ENCODE measurements at regions not wholly inside any gene's neighbourhood (a gene's known extent, or its start where the extent isn't known, plus 50 kb on each side); places are given as distances from the start of the nearest gene placed in this dataset.

DNA sequence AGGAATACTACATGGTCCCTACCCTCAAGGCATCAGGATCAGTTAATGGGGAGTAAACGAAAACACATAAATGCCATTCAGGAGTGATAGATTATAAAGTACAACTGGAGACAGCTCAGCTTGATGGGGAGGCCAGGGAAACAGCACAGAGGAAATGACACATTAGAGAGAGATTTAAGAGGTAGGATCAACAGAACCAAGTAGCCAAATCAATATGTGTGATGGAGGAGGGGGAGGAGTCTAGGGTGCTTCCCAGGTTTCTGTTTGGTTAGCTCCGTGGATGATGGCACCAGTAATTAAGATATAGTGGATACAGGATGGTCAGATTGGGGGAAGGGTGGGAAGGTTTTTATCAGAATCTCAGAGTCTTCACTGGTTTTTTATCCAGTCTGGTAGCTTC is 229.5 kb upstream of the ROPN1 start:
- Histone ChIP-seq H3K4me1 (ENCODE audit: insufficient read depth, low read length, poor library complexity, severe bottlenecking) (no peaks in the 10 kb centered on the region), H3K9me3 (ENCODE audit: low read length) (no peaks in the 10 kb centered on the region), H2AFZ (ENCODE audit: low read length) (no peak overlapping the region), H3K36me3 (ENCODE audit: insufficient read depth, low read length) (no peaks in the 10 kb centered on the region), H3K9me2 (ENCODE audit: insufficient read depth, low read length) (no peaks in the 10 kb centered on the region), H3K4me2 (ENCODE audit: low read length) (no peak overlapping the region), H3K27ac (ENCODE audit: low read depth, low read length, poor library complexity, severe bottlenecking) (no peak overlapping the region), H4K20me1 (ENCODE audit: insufficient read depth, low read length) (no peaks in the 10 kb centered on the region), H3K79me2 (ENCODE audit: insufficient read depth, low read depth, low read length) (no peaks in the 10 kb centered on the region), H3K4me3 (ENCODE audit: low read depth, low read length, poor library complexity, severe bottlenecking) (no peak overlapping the region)
- ChIA-PET POLR2A (interaction anchor here (0.6 kb wide), 1 partner anchor 45 kb away, joined by 3 read pairs; no protein-coding TSS in a partner anchor), CTCF (ENCODE audit: unreplicated experiment) (no interaction called here)
- no peak for DNase-seq (ENCODE audit: low spot score)
- BruUV-seq (replicated peaks): no TSS peak
- intact Hi-C loops (cut with micrococcal nuclease; ENCODE audit: unreplicated experiment): no loop called here
- TF ChIP-seq, protein P1, sequence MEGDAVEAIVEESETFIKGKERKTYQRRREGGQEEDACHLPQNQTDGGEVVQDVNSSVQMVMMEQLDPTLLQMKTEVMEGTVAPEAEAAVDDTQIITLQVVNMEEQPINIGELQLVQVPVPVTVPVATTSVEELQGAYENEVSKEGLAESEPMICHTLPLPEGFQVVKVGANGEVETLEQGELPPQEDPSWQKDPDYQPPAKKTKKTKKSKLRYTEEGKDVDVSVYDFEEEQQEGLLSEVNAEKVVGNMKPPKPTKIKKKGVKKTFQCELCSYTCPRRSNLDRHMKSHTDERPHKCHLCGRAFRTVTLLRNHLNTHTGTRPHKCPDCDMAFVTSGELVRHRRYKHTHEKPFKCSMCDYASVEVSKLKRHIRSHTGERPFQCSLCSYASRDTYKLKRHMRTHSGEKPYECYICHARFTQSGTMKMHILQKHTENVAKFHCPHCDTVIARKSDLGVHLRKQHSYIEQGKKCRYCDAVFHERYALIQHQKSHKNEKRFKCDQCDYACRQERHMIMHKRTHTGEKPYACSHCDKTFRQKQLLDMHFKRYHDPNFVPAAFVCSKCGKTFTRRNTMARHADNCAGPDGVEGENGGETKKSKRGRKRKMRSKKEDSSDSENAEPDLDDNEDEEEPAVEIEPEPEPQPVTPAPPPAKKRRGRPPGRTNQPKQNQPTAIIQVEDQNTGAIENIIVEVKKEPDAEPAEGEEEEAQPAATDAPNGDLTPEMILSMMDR (conservative IDR thresholded peaks at IDR 0.05; ENCODE audit: low read length): no peak
- no peak for TF ChIP-seq EZH2phosphoT487 (IDR thresholded peaks at IDR 0.05; ENCODE audit: borderline replicate concordance, low read depth, low read length)

DNA sequence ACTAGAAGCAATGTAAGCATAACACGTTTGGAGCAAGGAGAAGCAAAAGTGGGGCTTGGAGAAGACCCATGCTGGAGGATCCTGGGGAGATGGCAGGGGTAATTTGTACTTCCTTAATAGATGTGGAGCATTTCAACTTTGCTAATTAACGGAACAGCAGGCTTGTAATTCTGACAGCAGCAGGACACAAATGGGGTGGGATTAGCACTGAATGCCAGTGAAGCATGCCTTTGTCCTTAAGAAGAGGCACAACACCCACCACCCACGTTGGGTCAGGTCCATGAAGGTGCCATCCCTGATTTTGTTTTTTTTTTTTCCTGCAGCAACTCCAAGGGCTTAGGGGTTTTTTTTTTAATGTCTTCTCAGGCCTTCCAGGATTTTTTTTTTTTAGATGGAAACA is 231.9 kb upstream of the ROPN1 start:
- Histone ChIP-seq H3K9me3 (ENCODE audit: low read length) (no peaks in the 10 kb centered on the region), H3K9me2 (ENCODE audit: insufficient read depth, low read length) (no peaks in the 10 kb centered on the region), H4K20me1 (ENCODE audit: insufficient read depth, low read length) (no peaks in the 10 kb centered on the region), H3K4me1 (ENCODE audit: insufficient read depth, low read length, poor library complexity, severe bottlenecking) (no peaks in the 10 kb centered on the region), H3K27ac (ENCODE audit: low read depth, low read length, poor library complexity, severe bottlenecking) (no peak overlapping the region), H3K36me3 (ENCODE audit: insufficient read depth, low read length) (no peaks in the 10 kb centered on the region), H2AFZ (ENCODE audit: low read length) (no peak overlapping the region), H3K4me3 (ENCODE audit: low read depth, low read length, poor library complexity, severe bottlenecking) (no peak overlapping the region), H3K79me2 (ENCODE audit: insufficient read depth, low read depth, low read length) (no peaks in the 10 kb centered on the region), H3K4me2 (ENCODE audit: low read length) (no peak overlapping the region)
- no TSS peak for BruUV-seq (replicated peaks)
- intact Hi-C loops (cut with micrococcal nuclease; ENCODE audit: unreplicated experiment): no loop called here
- DNase-seq (ENCODE audit: low spot score): no peak
- ChIA-PET CTCF (ENCODE audit: unreplicated experiment) (no interaction called here), POLR2A (no interaction called here)
- no peak for TF ChIP-seq EZH2phosphoT487 (IDR thresholded peaks at IDR 0.05; ENCODE audit: borderline replicate concordance, low read depth, low read length)
- TF ChIP-seq, protein P1 (conservative IDR thresholded peaks at IDR 0.05; ENCODE audit: low read length): no peak

DNA sequence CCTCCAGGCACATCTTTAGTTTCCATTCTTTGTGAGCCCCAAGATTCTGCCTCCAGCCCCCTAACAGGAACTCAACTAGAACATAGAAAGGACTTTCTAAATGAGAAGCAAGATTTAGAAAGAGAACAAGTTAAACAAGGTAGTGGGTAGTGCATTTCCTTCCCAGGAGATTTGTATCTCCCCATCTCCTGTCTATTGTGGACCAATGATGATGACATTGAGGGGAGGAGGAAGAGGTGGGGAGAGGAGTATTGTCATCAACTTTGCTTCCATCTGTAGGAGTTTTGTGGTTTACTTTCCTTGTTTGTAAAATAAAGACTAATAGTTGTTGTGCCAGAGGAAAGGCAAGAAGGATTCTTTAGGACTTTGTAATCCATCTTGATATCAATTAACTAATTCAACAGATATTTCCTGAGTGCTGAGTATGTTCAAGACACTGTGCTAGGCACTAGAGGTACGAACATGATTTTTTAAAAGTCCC is 235.3 kb upstream of the ROPN1 start:
- Histone ChIP-seq H3K4me3 (ENCODE audit: low read depth, low read length, poor library complexity, severe bottlenecking) (no peak overlapping the region), H3K4me1 (ENCODE audit: insufficient read depth, low read length, poor library complexity, severe bottlenecking) (no peaks in the 10 kb centered on the region), H3K36me3 (ENCODE audit: insufficient read depth, low read length) (no peaks in the 10 kb centered on the region), H3K27ac (ENCODE audit: low read depth, low read length, poor library complexity, severe bottlenecking) (no peak overlapping the region), H3K79me2 (ENCODE audit: insufficient read depth, low read depth, low read length) (no peaks in the 10 kb centered on the region), H3K9me3 (ENCODE audit: low read length) (no peaks in the 10 kb centered on the region), H3K4me2 (ENCODE audit: low read length) (no peak overlapping the region), H3K9me2 (ENCODE audit: insufficient read depth, low read length) (no peaks in the 10 kb centered on the region), H4K20me1 (ENCODE audit: insufficient read depth, low read length) (no peaks in the 10 kb centered on the region), H2AFZ (ENCODE audit: low read length) (no peak overlapping the region)
- intact Hi-C loops (cut with micrococcal nuclease; ENCODE audit: unreplicated experiment): no loop called here
- no peak for TF ChIP-seq EZH2phosphoT487 (IDR thresholded peaks at IDR 0.05; ENCODE audit: borderline replicate concordance, low read depth, low read length)
- TF ChIP-seq, protein P1 (conservative IDR thresholded peaks at IDR 0.05; ENCODE audit: low read length): no peak
- no peak for DNase-seq (ENCODE audit: low spot score)
- ChIA-PET CTCF (ENCODE audit: unreplicated experiment) (no interaction called here), POLR2A (no interaction called here)
- BruUV-seq (replicated peaks): no TSS peak

Data from OCI-LY7 (cell line).